ENCODE measurements at regions not wholly inside any gene's neighbourhood (a gene's known extent, or its start where the extent isn't known, plus 50 kb on each side); places are given as distances from the start of the nearest gene placed in this dataset.

DNA sequence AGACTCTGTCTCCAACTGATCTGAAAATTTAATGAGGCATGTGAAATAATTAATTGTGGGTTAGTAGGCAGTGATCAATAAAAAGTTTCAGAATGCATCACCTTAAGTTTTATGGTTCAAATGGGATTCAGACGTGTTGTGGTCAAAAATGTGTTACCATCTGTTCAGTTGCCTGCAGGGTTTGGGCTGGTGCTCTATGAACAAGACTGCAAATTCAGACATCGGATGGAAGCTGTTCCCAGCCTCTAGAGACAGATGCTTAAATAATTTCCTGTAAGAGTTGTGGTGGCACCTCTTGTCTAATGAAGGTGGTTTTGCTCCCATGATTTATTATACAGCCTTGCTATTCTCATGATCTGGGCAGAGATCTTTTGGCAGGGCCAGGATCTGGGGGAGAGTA is 113.6 kb downstream of the VCY start:
- no peak for TF ChIP-seq RAD21 (conservative IDR thresholded peaks at IDR 0.05 in 1 of 2, IDR thresholded peaks at IDR 0.05 in 1 of 2)
- TF ChIP-seq REST (IDR thresholded peaks at IDR 0.05): no peak
- no peak for TF ChIP-seq CTCF (IDR thresholded peaks at IDR 0.05)
- no peak for TF ChIP-seq POLR2A (IDR thresholded peaks at IDR 0.05; ENCODE audit: low read length)
- TF ChIP-seq RCOR1 (IDR thresholded peaks at IDR 0.05; ENCODE audit: low read depth, low read length): no peak
- TF ChIP-seq HMGXB4 (CRISPR knock-in tag; IDR thresholded peaks at IDR 0.05; ENCODE audit: borderline replicate concordance): no peak
